Esophagus squamous epithelium (tissue), 4 donors: ENCODE measurements at regions not wholly inside any gene's neighbourhood (a gene's known extent, or its start where the extent isn't known, plus 50 kb on each side); places are given as distances from the start of the nearest gene placed in this dataset.

ENCODE experiments used
- POLR2A ChIP-seq, 4 donors: fragments of 450-650 bp; IDR thresholded peaks; one replicate each; pipeline ENCODE4 v1.6.1; 2017; ENCODE audit warnings: antibody characterized with exemption in 4 of 4, mild to moderate bottlenecking in 4 of 4, moderate library complexity in 3 of 4
- TF ChIP-seq, protein P1 (sequence below), 6 experiments: fragments of 450-650 bp in 4 of 6; fragments of 200-600 bp in 2 of 6; sonication (generic) in 2 of 6; IDR thresholded peaks; one replicate each; pipeline ENCODE4 v1.5.1; 2016 to 2019; ENCODE audit warnings: antibody characterized with exemption in 6 of 6, mild to moderate bottlenecking in 4 of 6, moderate library complexity in 4 of 6

DNA sequence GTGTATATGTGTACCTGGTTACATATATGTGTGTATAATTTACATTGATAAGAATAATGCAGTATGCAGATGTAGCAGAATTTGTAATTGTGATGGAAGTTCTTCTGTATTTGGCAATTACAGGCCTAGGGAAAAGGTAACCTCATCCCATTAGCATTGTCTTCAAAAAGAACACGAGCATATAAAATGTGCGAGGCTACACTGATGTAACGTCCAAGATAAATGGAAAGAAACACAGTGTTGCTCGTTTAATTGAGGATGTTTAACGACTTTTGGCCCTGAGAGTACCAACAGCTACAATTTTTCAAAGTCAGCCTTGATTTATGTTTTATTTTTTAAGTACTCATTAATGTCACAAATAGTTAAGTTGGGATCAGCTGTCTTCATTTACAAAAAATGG lies 703.5 kb upstream of the RBFOX1 start:
- TF ChIP-seq, protein P1, sequence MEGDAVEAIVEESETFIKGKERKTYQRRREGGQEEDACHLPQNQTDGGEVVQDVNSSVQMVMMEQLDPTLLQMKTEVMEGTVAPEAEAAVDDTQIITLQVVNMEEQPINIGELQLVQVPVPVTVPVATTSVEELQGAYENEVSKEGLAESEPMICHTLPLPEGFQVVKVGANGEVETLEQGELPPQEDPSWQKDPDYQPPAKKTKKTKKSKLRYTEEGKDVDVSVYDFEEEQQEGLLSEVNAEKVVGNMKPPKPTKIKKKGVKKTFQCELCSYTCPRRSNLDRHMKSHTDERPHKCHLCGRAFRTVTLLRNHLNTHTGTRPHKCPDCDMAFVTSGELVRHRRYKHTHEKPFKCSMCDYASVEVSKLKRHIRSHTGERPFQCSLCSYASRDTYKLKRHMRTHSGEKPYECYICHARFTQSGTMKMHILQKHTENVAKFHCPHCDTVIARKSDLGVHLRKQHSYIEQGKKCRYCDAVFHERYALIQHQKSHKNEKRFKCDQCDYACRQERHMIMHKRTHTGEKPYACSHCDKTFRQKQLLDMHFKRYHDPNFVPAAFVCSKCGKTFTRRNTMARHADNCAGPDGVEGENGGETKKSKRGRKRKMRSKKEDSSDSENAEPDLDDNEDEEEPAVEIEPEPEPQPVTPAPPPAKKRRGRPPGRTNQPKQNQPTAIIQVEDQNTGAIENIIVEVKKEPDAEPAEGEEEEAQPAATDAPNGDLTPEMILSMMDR (IDR thresholded peaks at IDR 0.05): no peak
- no peak for TF ChIP-seq POLR2A (IDR thresholded peaks at IDR 0.05)
